Neural progenitor cell (in vitro differentiated cells): ENCODE measurements at regions not wholly inside any gene's neighbourhood (a gene's known extent, or its start where the extent isn't known, plus 50 kb on each side); places are given as distances from the start of the nearest gene placed in this dataset.
"Not testable (repeated sequence)": the region's sequence is repeated elsewhere in the genome, so short reads cannot be mapped to it uniquely, and the experiment has no call there.

ENCODE experiments used
- EZH2 ChIP-seq: fragments of 200-600 bp; sonication (generic); IDR thresholded peaks from 2 replicates; pipeline ENCODE4 v1.6.1; 2017; ENCODE audit warnings: antibody characterized with exemption, mild to moderate bottlenecking, moderate library complexity
- EZH2phosphoT487 ChIP-seq: fragments of 200-600 bp; sonication (generic); IDR thresholded peaks from 2 replicates; pipeline ENCODE4 v1.6.1; 2017; ENCODE audit warnings: antibody characterized with exemption
- TF ChIP-seq, protein P1 (sequence below): fragments of 200-600 bp; sonication (generic); IDR thresholded peaks from 2 replicates; pipeline ENCODE4 v1.5.1; 2017; ENCODE audit warnings: antibody characterized with exemption, mild to moderate bottlenecking

DNA sequence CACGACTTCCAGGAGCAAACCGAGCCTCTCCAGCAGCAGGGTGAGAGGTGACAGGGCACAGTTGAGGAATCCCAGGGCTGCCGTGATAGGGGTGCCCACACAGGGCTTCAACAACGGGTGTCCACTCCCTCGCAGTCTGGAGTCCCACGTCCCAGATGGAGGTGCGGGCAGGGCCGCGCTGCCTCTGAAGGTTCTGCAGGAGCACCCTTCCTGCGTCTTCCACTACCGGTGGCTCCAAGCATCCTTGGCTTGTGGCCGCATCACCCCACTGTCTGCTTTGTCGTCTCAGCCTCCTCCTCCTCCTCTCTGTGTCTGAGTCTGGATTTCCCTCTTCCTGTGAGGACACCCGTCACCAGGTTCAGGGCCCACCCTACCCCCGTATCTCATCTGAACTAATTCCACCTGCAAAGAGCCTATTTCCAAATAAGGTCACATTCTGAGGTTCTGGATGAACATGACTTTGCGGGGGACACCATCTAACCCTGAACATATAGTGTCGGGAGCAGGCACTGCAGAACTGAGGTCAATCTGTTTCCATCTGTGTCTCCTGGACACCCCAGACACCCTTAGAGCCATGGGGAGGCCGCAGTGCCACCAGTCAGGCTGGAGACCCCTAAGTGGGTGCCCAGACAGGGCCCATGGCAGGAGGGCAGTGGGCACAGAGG, 117.3 kb upstream of the FOXD4L5 start:
- TF ChIP-seq, protein P1, sequence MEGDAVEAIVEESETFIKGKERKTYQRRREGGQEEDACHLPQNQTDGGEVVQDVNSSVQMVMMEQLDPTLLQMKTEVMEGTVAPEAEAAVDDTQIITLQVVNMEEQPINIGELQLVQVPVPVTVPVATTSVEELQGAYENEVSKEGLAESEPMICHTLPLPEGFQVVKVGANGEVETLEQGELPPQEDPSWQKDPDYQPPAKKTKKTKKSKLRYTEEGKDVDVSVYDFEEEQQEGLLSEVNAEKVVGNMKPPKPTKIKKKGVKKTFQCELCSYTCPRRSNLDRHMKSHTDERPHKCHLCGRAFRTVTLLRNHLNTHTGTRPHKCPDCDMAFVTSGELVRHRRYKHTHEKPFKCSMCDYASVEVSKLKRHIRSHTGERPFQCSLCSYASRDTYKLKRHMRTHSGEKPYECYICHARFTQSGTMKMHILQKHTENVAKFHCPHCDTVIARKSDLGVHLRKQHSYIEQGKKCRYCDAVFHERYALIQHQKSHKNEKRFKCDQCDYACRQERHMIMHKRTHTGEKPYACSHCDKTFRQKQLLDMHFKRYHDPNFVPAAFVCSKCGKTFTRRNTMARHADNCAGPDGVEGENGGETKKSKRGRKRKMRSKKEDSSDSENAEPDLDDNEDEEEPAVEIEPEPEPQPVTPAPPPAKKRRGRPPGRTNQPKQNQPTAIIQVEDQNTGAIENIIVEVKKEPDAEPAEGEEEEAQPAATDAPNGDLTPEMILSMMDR, result not testable (repeated sequence)
- not testable (repeated sequence) for TF ChIP-seq EZH2, EZH2phosphoT487
